Hematopoietic multipotent progenitor cell treated with erythropoietin and hydrocortisone succinate and interleukin-3 and kit ligand, for 8 days (in vitro differentiated cells): ENCODE measurements at regions not wholly inside any gene's neighbourhood (a gene's known extent, or its start where the extent isn't known, plus 50 kb on each side); places are given as distances from the start of the nearest gene placed in this dataset.

Source experiments
- DNase-seq: peaks from one replicate; pipeline ENCODE4 v3.0.0-alpha.2; 2015

- no peak for DNase-seq
These were observed 529.1 kb downstream of the TCERG1L start for GRCh38 chr10:130782467-130782866.

- DNase-seq = no peak
These were observed 527.2 kb downstream of the TCERG1L start for GRCh38 chr10:130784326-130784725.

GRCh38 chr10:130786365-130786966 lies 525.1 kb downstream of the TCERG1L start:
- no peak for DNase-seq

- DNase-seq = no peak
These were observed 524.3 kb downstream of the TCERG1L start for GRCh38 chr10:130787243-130787642.

GRCh38 chr10:130787821-130788220 lies 523.7 kb downstream of the TCERG1L start:
- no peak for DNase-seq

GRCh38 chr10:130790339-130790738 lies 521.2 kb downstream of the TCERG1L start:
- no peak for DNase-seq

GRCh38 chr10:130792096-130792845 lies 519.2 kb downstream of the TCERG1L start:
- no peak for DNase-seq

GRCh38 chr10:130795819-130796218 lies 515.7 kb downstream of the TCERG1L start:
- no peak for DNase-seq

- DNase-seq = no peak
These were observed 512.0 kb downstream of the TCERG1L start for GRCh38 chr10:130799532-130799931.

GRCh38 chr10:130800281-130800680 lies 511.2 kb downstream of the TCERG1L start:
- no peak for DNase-seq

GRCh38 chr10:130801276-130801675 lies 510.2 kb downstream of the TCERG1L start:
- DNase-seq = no peak

GRCh38 chr10:130801784-130802183 lies 509.7 kb downstream of the TCERG1L start:
- no peak for DNase-seq

- no peak for DNase-seq
These were observed 509.2 kb downstream of the TCERG1L start for GRCh38 chr10:130802301-130802700.

GRCh38 chr10:130804281-130804680 lies 507.2 kb downstream of the TCERG1L start:
- no peak for DNase-seq

GRCh38 chr10:130804778-130805634 lies 506.5 kb downstream of the TCERG1L start:
- no peak for DNase-seq

- no peak for DNase-seq
These were observed 505.9 kb downstream of the TCERG1L start for GRCh38 chr10:130805635-130806030.

GRCh38 chr10:130806426-130806825 lies 505.1 kb downstream of the TCERG1L start:
- DNase-seq = no peak

- DNase-seq = no peak
These were observed 504.4 kb downstream of the TCERG1L start for GRCh38 chr10:130807096-130807495.

- no peak for DNase-seq
These were observed 503.8 kb downstream of the TCERG1L start for GRCh38 chr10:130807721-130808120.

- DNase-seq = no peak
These were observed 503.3 kb downstream of the TCERG1L start for GRCh38 chr10:130808243-130808642.

GRCh38 chr10:130808686-130809085 lies 502.8 kb downstream of the TCERG1L start:
- DNase-seq = no peak

GRCh38 chr10:130809181-130809580 lies 502.3 kb downstream of the TCERG1L start:
- no peak for DNase-seq

GRCh38 chr10:130809761-130810515 lies 501.6 kb downstream of the TCERG1L start:
- no peak for DNase-seq
